Esophagus squamous epithelium (tissue), 4 donors: ENCODE measurements at regions not wholly inside any gene's neighbourhood (a gene's known extent, or its start where the extent isn't known, plus 50 kb on each side); places are given as distances from the start of the nearest gene placed in this dataset.
"Not testable (repeated sequence)": the region's sequence is repeated elsewhere in the genome, so short reads cannot be mapped to it uniquely, and the experiment has no call there.

ENCODE experiments used
- CTCF ChIP-seq, 6 experiments: fragments of 450-650 bp in 4 of 6; fragments of 200-600 bp in 2 of 6; sonication (generic) in 2 of 6; IDR thresholded peaks; one replicate each; pipeline ENCODE4 v1.5.1; 2016 to 2019; ENCODE audit warnings: antibody characterized with exemption in 6 of 6, mild to moderate bottlenecking in 4 of 6, moderate library complexity in 4 of 6
- POLR2A ChIP-seq, 4 donors: fragments of 450-650 bp; IDR thresholded peaks; one replicate each; pipeline ENCODE4 v1.6.1; 2017; ENCODE audit warnings: antibody characterized with exemption in 4 of 4, mild to moderate bottlenecking in 4 of 4, moderate library complexity in 3 of 4

GRCh38 chr2:224119846-224120245 lies 80.8 kb upstream of the SERPINE2 start:
- not testable (repeated sequence) for TF ChIP-seq CTCF, POLR2A (IDR thresholded peaks at IDR 0.05)
